ENCODE measurements at regions not wholly inside any gene's neighbourhood (a gene's known extent, or its start where the extent isn't known, plus 50 kb on each side); places are given as distances from the start of the nearest gene placed in this dataset.
"Not testable (repeated sequence)": the region's sequence is repeated elsewhere in the genome, so short reads cannot be mapped to it uniquely, and the experiment has no call there.

DNA sequence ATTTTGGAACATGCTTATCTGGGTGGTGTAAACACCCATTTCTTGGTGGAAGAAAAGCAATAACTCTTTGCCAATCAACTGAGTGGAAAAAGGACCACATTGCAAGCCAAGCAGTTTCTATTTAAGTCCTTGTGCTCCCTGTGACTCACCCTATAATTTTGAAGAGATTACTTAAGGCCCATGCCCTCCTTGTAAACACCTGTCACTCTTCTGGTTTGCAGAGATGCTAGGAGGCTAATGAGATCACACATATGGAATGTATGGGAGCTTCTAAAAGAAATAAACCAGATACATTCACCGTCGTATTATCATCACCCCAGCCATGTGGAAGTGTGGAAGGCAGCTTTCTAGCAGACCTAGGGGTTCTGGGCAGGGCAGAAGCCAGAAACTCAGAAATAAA is 337.1 kb downstream of the GADD45G start:
- H3K4me3 Mint-ChIP-seq: no peak overlapping the region
- no peak for DNase-seq
- peaks cover 11% of the 10 kb centered on the region for H3K4me1 Mint-ChIP-seq (ENCODE audit: low read depth)
- H3K9me3 Mint-ChIP-seq: no peaks in the 10 kb centered on the region
- H3K27me3 Mint-ChIP-seq: peaks cover 34% of the 10 kb centered on the region
- H3K27ac Mint-ChIP-seq: no peak overlapping the region
- H3K36me3 Mint-ChIP-seq (ENCODE audit: low read depth): no peaks in the 10 kb centered on the region

DNA sequence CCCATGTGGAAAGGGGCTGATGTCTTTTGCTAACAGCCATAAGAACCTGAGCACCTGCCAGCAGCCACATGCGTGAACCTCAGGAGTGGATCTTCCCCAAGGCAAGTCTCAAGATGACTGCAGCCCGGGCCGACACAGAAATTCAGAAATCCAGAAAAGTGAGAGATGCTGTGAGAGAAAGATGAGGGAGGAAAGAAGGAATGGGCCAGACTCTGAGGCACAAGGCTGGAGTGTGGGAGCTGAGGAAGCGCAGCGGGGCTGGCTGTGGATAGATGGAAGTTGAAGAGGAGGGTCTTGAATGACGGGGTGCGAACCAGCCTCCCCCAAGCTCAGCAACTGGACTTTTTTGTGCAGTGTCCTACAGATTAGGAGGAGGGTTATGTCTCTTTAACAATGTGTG is 337.8 kb downstream of the GADD45G start:
- Mint-ChIP-seq H3K9me3 (no peaks in the 10 kb centered on the region), H3K27me3 (peaks cover 34% of the 10 kb centered on the region), H3K27ac (no peak overlapping the region), H3K4me3 (no peak overlapping the region), H3K36me3 (ENCODE audit: low read depth) (no peaks in the 10 kb centered on the region), H3K4me1 (ENCODE audit: low read depth) (peaks cover 11% of the 10 kb centered on the region)
- no peak for DNase-seq

GRCh38 chr9:89943309-89943708 is 338.5 kb downstream of the GADD45G start:
- peaks cover 34% of the 10 kb centered on the region for H3K27me3 Mint-ChIP-seq
- no peak overlapping the region for H3K27ac Mint-ChIP-seq
- peaks cover 15% of the 10 kb centered on the region for H3K4me1 Mint-ChIP-seq (ENCODE audit: low read depth)
- H3K36me3 Mint-ChIP-seq (ENCODE audit: low read depth): no peaks in the 10 kb centered on the region
- no peaks in the 10 kb centered on the region for H3K9me3 Mint-ChIP-seq
- no peak overlapping the region for H3K4me3 Mint-ChIP-seq
- DNase-seq: no peak

DNA sequence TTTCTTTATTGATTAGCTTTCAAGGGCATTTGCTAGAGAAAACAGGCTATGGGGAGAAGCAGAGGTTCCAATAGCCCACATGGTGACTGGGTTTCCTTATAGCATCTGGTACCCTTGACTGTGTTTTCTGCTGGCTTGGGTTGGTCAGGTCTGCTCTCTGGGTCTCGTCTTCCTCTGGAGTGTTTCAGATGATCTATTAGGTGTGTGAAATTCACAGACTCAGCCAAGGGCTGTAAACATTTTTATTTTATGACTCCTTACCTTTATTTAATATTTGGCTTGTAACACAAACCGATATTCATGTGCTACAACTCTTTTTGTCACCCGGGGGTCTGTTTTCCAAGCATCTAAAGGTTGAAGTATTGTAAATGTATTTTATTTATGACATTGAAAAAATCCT is 338.9 kb downstream of the GADD45G start:
- peaks cover 34% of the 10 kb centered on the region for H3K27me3 Mint-ChIP-seq
- H3K27ac Mint-ChIP-seq: no peak overlapping the region
- no peak overlapping the region for H3K4me3 Mint-ChIP-seq
- no peak for DNase-seq
- no peaks in the 10 kb centered on the region for H3K9me3 Mint-ChIP-seq
- peaks cover 15% of the 10 kb centered on the region for H3K4me1 Mint-ChIP-seq (ENCODE audit: low read depth)
- no peaks in the 10 kb centered on the region for H3K36me3 Mint-ChIP-seq (ENCODE audit: low read depth)

DNA sequence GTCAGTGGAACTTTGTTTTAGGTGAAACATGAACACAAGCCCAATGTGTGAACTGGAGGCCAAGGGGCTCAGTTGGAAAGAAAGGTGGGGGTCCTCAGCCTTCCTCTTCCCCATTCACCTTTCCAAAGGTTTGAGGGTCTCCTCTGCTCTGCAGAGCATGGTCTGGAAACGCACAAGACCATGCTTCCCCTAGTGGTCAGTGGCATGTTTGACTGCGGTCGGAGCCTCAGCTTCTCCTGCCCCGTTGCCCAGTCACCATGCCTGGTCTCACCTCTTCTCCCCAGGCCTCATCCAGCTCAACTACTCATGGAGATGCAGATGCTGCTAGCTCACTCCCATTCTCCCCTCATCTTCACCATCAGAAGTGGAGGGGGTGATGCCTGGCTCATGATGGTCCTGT is 340.3 kb downstream of the GADD45G start:
- H3K4me3 Mint-ChIP-seq: no peak overlapping the region
- DNase-seq: no peak
- no peak overlapping the region for H3K27ac Mint-ChIP-seq
- H3K36me3 Mint-ChIP-seq (ENCODE audit: low read depth): no peaks in the 10 kb centered on the region
- peaks cover 21% of the 10 kb centered on the region for H3K27me3 Mint-ChIP-seq
- peaks cover 18% of the 10 kb centered on the region for H3K4me1 Mint-ChIP-seq (ENCODE audit: low read depth)
- no peaks in the 10 kb centered on the region for H3K9me3 Mint-ChIP-seq

- no peak for DNase-seq
- Mint-ChIP-seq H3K4me1 (ENCODE audit: low read depth) (peaks cover 17% of the 10 kb centered on the region), H3K27me3 (peaks cover 15% of the 10 kb centered on the region), H3K36me3 (ENCODE audit: low read depth) (no peaks in the 10 kb centered on the region), H3K4me3 (no peak overlapping the region), H3K27ac (no peak overlapping the region), H3K9me3 (no peaks in the 10 kb centered on the region)
These were observed 341.9 kb downstream of the GADD45G start for GRCh38 chr9:89946741-89947140.

DNA sequence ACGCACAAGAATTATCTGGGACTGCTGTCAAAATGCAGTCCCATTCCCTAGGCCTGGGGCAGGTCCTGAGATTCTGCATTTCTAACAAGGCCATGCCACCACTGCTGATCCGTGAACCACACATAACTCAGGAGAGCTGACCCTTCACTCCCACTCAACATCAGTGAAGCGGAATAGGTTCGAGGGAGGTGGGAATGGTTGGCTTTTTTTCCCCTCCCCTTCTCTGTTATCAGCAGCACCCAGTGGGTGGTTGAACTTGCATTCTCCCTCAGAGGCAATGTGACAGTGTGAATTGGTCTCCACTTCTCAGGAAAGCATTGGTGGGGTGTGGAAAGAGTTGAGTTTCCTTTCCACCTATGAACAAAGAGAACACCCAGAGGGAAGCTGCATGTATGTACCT is 344.3 kb downstream of the GADD45G start:
- Mint-ChIP-seq H3K36me3 (ENCODE audit: low read depth) (no peaks in the 10 kb centered on the region), H3K27ac (no peak overlapping the region), H3K4me3 (no peak overlapping the region), H3K4me1 (ENCODE audit: low read depth) (peaks cover 27% of the 10 kb centered on the region), H3K9me3 (peaks cover 4% of the 10 kb centered on the region), H3K27me3 (peaks cover 3% of the 10 kb centered on the region)
- DNase-seq: no peak

DNA sequence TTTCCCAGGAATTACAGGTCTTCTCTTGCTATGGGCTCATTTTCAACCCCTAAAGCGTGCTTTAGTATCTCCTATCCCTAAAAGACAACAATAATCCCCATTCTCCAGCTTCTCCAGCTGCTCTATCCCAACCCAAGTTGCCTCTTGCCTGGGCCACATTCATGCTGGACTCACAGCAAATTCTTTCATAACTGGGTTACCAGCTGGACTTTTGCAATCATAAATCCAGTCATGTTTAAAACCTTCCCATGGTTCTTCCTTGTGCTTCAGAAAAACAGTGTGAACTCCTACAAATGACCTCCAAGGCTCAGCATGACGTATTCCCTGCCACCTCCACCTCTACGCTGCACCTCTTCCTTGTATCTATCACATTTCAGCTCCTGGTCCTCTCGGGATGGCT is 346.9 kb downstream of the GADD45G start:
- H3K4me1 Mint-ChIP-seq (ENCODE audit: low read depth): peaks cover 27% of the 10 kb centered on the region
- peak overlapping the region; percentile 20 for H3K27ac Mint-ChIP-seq
- H3K36me3 Mint-ChIP-seq (ENCODE audit: low read depth): no peaks in the 10 kb centered on the region
- H3K9me3 Mint-ChIP-seq: peaks cover 4% of the 10 kb centered on the region
- DNase-seq: no peak
- no peak overlapping the region for H3K4me3 Mint-ChIP-seq
- H3K27me3 Mint-ChIP-seq: no peaks in the 10 kb centered on the region

- peak overlapping the region; percentile 88 for H3K27ac Mint-ChIP-seq
- no peaks in the 10 kb centered on the region for H3K36me3 Mint-ChIP-seq (ENCODE audit: low read depth)
- H3K9me3 Mint-ChIP-seq: peaks cover 4% of the 10 kb centered on the region
- H3K4me3 Mint-ChIP-seq: no peak overlapping the region
- H3K4me1 Mint-ChIP-seq (ENCODE audit: low read depth): peaks cover 27% of the 10 kb centered on the region
- no peak for DNase-seq
- H3K27me3 Mint-ChIP-seq: no peaks in the 10 kb centered on the region
These were observed 347.6 kb downstream of the GADD45G start for GRCh38 chr9:89952401-89952800.

DNA sequence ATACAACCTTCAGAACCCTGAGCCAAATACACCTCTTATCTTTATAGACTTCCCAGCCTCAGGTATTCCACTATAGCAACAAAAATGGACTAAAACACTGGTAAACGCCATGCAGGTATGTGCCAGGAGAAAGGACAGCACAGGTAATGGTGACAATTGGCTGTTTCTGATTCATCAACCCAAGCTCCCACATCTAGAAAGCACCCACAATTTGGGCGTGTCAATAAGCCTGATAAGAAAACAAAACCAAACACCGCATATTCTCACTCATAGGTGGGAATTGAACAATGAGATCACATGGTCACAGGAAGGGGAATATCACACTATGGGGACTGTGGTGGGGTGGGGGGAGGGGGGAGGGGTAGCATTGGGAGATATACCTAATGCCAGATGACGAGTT is 348.5 kb downstream of the GADD45G start:
- peak overlapping the region; percentile 88 for H3K27ac Mint-ChIP-seq
- not testable (repeated sequence) for H3K4me3 Mint-ChIP-seq; H3K36me3 Mint-ChIP-seq (ENCODE audit: low read depth); H3K9me3 Mint-ChIP-seq; H3K27me3 Mint-ChIP-seq; DNase-seq
- H3K4me1 Mint-ChIP-seq (ENCODE audit: low read depth): peaks cover 22% of the 10 kb centered on the region

DNA sequence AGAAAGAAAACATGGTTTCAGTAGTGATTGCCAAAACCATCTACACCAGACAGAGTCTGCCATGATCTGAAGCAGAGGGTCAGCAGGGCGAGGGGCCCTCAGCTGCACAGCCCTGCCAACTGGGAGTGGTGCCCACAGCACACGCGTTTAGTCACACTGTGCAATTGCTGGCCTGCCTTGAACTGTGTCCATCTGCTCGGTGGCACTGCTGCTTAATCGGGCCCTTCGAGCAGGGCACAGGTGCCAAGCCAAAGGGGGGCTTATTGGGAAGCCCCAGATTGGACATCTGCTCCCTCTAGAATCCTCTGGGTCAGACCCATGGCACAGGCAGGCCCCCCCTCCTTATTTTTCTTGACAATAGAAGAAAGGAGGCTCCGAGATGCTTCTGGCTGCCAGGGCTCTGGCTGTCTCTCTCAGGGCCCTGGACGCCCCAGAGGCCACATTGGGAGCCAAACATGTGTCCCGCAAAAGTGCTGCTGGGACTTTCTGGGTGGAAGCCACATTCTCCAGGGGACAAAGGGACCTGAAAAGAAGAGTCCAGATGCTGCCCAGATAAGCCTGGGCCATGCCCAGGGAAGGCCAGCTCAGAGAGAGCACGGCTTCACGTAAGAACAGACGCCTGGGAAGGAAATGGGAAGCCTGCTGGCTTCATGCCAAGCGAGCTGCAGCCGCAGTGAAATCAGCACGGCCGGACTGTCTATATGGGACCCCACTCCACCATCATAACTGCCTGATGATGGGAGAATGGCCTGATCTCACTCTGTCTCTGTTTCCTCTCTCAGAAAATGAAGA is 349.2 kb downstream of the GADD45G start:
- Mint-ChIP-seq H3K4me3 (no peak overlapping the region), H3K9me3 (peaks cover 4% of the 10 kb centered on the region), H3K27ac (no peak overlapping the region), H3K27me3 (no peaks in the 10 kb centered on the region), H3K36me3 (ENCODE audit: low read depth) (no peaks in the 10 kb centered on the region), H3K4me1 (ENCODE audit: low read depth) (peaks cover 22% of the 10 kb centered on the region)
- no peak for DNase-seq

- Mint-ChIP-seq H3K27me3 (no peaks in the 10 kb centered on the region), H3K9me3 (peaks cover 4% of the 10 kb centered on the region), H3K36me3 (ENCODE audit: low read depth) (no peaks in the 10 kb centered on the region), H3K4me3 (no peak overlapping the region), H3K4me1 (ENCODE audit: low read depth) (peaks cover 19% of the 10 kb centered on the region), H3K27ac (no peak overlapping the region)
- DNase-seq: no peak
These were observed 350.3 kb downstream of the GADD45G start for GRCh38 chr9:89955144-89955543.

- Mint-ChIP-seq H3K27ac (no peak overlapping the region), H3K4me3 (no peak overlapping the region), H3K9me3 (peaks cover 4% of the 10 kb centered on the region), H3K4me1 (ENCODE audit: low read depth) (peaks cover 19% of the 10 kb centered on the region), H3K27me3 (no peaks in the 10 kb centered on the region), H3K36me3 (ENCODE audit: low read depth) (no peaks in the 10 kb centered on the region)
- DNase-seq: no peak
These were observed 350.8 kb downstream of the GADD45G start for GRCh38 chr9:89955626-89956025.

- Mint-ChIP-seq H3K9me3 (peaks cover 4% of the 10 kb centered on the region), H3K27ac (no peak overlapping the region)
These were observed 351.5 kb downstream of the GADD45G start for GRCh38 chr9:89956331-89956730.

DNA sequence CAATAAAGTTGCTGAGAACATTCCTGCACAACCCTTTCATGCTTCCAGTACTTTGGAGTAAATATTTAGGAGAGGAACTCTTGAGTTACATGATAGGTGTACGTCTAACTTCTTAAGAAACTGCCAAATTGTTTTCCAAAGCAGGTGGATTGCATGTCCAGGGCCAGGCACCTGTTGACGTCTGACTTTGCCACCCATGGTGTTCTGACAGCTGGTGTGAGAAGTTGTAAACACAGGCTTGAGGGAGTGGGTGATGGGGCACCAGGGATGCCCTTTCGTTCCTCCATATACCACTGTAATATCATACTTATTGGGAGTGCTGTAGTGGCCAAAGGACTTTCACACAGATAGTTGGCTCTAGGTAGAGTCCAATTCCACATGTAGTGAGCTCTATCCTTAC is 352.1 kb downstream of the GADD45G start:
- Mint-ChIP-seq H3K9me3 (peaks cover 4% of the 10 kb centered on the region), H3K36me3 (ENCODE audit: low read depth) (no peaks in the 10 kb centered on the region), H3K4me3 (no peak overlapping the region), H3K27ac (no peak overlapping the region), H3K4me1 (ENCODE audit: low read depth) (peaks cover 23% of the 10 kb centered on the region), H3K27me3 (no peaks in the 10 kb centered on the region)
- DNase-seq: no peak

More at GRCh38 chr9:89956331-89956730, 351.5 kb downstream of the GADD45G start:
- Mint-ChIP-seq H3K4me1 (ENCODE audit: low read depth) (peaks cover 23% of the 10 kb centered on the region), H3K36me3 (ENCODE audit: low read depth) (no peaks in the 10 kb centered on the region), H3K27me3 (no peaks in the 10 kb centered on the region), H3K4me3 (no peak overlapping the region)
- DNase-seq: no peak

DNA sequence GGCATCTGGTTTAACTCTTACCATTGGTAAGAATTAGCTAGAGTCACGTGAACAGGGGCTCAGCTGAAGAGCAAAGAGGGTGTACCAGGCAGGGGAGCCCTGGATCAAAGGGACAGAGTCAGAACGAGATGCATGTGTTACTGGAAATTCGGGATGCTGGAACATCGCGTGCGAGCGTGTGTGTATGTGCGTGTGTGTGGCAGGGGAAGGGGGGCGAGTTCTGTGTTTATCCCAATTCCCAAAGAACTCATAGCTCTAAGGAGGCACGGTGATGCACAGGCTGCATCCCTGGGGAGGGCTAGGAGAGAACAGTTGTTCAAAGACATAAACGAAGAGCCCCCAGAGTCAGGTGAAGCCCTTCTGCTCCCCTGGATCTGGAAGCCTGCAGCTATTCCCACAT is 353.3 kb downstream of the GADD45G start:
- no peak overlapping the region for H3K4me3 Mint-ChIP-seq
- no peak for DNase-seq
- peaks cover 21% of the 10 kb centered on the region for H3K4me1 Mint-ChIP-seq (ENCODE audit: low read depth)
- H3K27me3 Mint-ChIP-seq: no peaks in the 10 kb centered on the region
- no peaks in the 10 kb centered on the region for H3K36me3 Mint-ChIP-seq (ENCODE audit: low read depth)
- H3K27ac Mint-ChIP-seq: no peak overlapping the region
- no peaks in the 10 kb centered on the region for H3K9me3 Mint-ChIP-seq

Measured in activated T-cell treated with anti-CD3 and anti-CD28 coated beads, Interleukin-2, amount 50 U/mL, for 24 hours (primary cell).